ENCODE measurements at regions not wholly inside any gene's neighbourhood (a gene's known extent, or its start where the extent isn't known, plus 50 kb on each side); places are given as distances from the start of the nearest gene placed in this dataset.
"Not testable (repeated sequence)": the region's sequence is repeated elsewhere in the genome, so short reads cannot be mapped to it uniquely, and the experiment has no call there.

GRCh38 chr10:109218207-109218606 lies 705.1 kb downstream of the XPNPEP1 start:
- no peak overlapping the region for H3K4me3 ChIP-seq (ENCODE audit: low read depth, low read length)
- H3K4me1 ChIP-seq (ENCODE audit: control insufficient read depth, insufficient read depth, low read length, unreplicated experiment): no peaks in the 10 kb centered on the region
- no peaks in the 10 kb centered on the region for H3K36me3 ChIP-seq (ENCODE audit: insufficient read depth, low read length)
- H3K27me3 ChIP-seq (ENCODE audit: insufficient read depth, low read length): no peaks in the 10 kb centered on the region
- no peaks in the 10 kb centered on the region for H3K79me2 ChIP-seq (ENCODE audit: control insufficient read depth, insufficient read depth, low read length, unreplicated experiment)
- no peak overlapping the region for H3K27ac ChIP-seq (ENCODE audit: low read depth, low read length)
- no peak overlapping the region for H2AFZ ChIP-seq (ENCODE audit: low read length, unreplicated experiment)

DNA sequence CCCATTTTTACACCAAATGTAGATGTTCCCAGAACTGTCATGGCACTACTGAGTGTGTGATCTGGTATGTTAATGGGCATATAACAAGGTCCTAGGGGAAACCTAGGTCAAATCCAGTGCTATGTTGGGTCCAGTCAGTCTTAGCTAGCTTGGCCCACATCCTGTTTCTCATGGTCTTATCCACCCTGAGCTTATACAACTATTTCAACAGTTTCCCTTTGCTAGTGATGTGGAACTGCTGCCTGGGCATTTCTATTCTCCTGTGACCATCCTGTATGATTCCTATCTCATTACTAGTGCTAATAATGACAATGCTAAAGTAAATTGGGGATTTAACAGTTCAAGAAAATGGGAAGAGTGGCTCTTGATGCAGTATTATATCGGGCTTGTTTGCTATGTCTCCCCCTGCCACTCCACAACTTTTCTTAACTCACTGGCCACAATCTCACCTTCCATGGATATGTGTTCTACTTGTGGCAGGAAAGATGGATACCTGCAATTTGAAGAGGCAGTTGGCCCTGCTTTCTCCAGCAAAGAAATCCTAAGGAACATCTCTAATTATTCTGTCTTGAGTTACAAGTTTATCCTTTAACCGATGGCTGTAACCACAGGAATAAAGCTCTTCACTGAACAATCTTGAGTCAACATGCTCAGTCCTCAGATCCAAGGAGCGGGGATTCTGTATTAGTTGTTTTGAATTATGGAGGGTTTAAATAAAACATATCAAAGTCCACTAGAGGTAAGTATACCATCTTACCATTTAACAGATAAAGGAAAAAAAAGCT lies 707.8 kb downstream of the XPNPEP1 start:
- Histone ChIP-seq H2AFZ (ENCODE audit: low read length, unreplicated experiment) (no peak overlapping the region), H3K27me3 (ENCODE audit: insufficient read depth, low read length) (no peaks in the 10 kb centered on the region), H3K4me3 (ENCODE audit: low read depth, low read length) (no peak overlapping the region), H3K36me3 (ENCODE audit: insufficient read depth, low read length) (no peaks in the 10 kb centered on the region), H3K79me2 (ENCODE audit: control insufficient read depth, insufficient read depth, low read length, unreplicated experiment) (no peaks in the 10 kb centered on the region), H3K4me1 (ENCODE audit: control insufficient read depth, insufficient read depth, low read length, unreplicated experiment) (no peaks in the 10 kb centered on the region), H3K27ac (ENCODE audit: low read depth, low read length) (no peak overlapping the region)

- not testable (repeated sequence) for H3K4me1 ChIP-seq (ENCODE audit: control insufficient read depth, insufficient read depth, low read length, unreplicated experiment); H3K4me3 ChIP-seq (ENCODE audit: low read depth, low read length); H3K36me3 ChIP-seq (ENCODE audit: insufficient read depth, low read length); H2AFZ ChIP-seq (ENCODE audit: low read length, unreplicated experiment); H3K27me3 ChIP-seq (ENCODE audit: insufficient read depth, low read length); H3K27ac ChIP-seq (ENCODE audit: low read depth, low read length); H3K79me2 ChIP-seq (ENCODE audit: control insufficient read depth, insufficient read depth, low read length, unreplicated experiment)
Measured at GRCh38 chr10:109214891-109215290, 708.4 kb downstream of the XPNPEP1 start.

DNA sequence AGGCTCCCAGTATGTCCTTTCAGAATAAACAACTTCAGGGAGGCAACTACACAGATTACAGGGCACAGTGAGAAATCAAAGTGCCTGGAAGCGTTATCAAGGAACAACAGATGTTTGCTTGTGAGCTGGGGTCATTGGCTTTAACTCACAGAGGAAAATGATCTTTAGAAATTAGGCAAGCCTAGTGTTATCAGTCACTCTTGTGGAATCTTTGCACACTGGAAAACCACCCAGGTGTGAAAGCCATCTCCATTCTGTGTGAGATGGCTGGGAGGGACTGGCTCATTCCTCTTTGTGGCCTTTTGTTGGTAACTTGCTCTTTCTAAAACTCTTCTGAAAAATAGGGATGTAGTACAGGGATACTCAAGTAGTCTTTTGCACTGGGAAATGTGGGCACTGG lies 716.0 kb downstream of the XPNPEP1 start:
- Histone ChIP-seq H2AFZ (ENCODE audit: low read length, unreplicated experiment) (no peak overlapping the region), H3K4me3 (ENCODE audit: low read depth, low read length) (no peak overlapping the region)

DNA sequence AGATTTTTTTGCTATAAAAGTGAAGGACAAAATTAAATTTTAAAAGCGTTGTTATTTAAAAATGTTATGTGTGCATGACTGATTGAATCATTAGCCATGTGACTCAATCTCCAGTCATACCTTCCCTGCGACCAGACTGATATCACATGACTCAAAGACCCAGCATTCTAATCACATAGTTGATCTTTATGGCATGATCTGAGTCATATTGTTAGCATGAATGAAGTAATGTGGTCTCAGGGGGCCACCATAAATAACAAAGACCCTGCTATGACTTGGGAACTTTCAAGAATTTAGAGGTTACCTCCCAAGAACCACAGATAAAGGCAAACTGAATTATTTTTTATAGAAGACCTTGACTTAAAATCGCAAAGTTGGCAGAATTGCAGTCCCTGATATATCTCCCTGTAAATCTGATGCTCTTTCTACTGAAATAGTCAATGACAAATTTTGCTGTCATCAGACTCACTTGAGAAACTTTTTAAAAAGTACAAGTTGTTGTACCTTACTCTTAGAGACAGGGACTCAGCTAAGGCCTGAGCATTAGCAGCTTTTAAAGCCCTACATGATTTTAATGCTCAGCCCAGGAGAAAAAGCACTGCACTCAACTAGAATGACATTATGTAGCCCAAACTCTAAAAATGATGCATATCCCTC lies 717.3 kb downstream of the XPNPEP1 start:
- Histone ChIP-seq H3K4me1 (ENCODE audit: control insufficient read depth, insufficient read depth, low read length, unreplicated experiment) (peaks cover 9% of the 10 kb centered on the region), H3K27me3 (ENCODE audit: insufficient read depth, low read length) (no peaks in the 10 kb centered on the region), H3K27ac (ENCODE audit: low read depth, low read length) (peak overlapping the region; percentile 73), H3K79me2 (ENCODE audit: control insufficient read depth, insufficient read depth, low read length, unreplicated experiment) (no peaks in the 10 kb centered on the region), H2AFZ (ENCODE audit: low read length, unreplicated experiment) (no peak overlapping the region), H3K4me3 (ENCODE audit: low read depth, low read length) (no peak overlapping the region), H3K36me3 (ENCODE audit: insufficient read depth, low read length) (no peaks in the 10 kb centered on the region)

More for the DNA sequence above, 716.0 kb downstream of the XPNPEP1 start:
- H3K27me3 ChIP-seq (ENCODE audit: insufficient read depth, low read length): no peaks in the 10 kb centered on the region
- H3K36me3 ChIP-seq (ENCODE audit: insufficient read depth, low read length): no peaks in the 10 kb centered on the region
- H3K79me2 ChIP-seq (ENCODE audit: control insufficient read depth, insufficient read depth, low read length, unreplicated experiment): no peaks in the 10 kb centered on the region
- no peak overlapping the region for H3K27ac ChIP-seq (ENCODE audit: low read depth, low read length)
- peaks cover 9% of the 10 kb centered on the region for H3K4me1 ChIP-seq (ENCODE audit: control insufficient read depth, insufficient read depth, low read length, unreplicated experiment)

- H2AFZ ChIP-seq (ENCODE audit: low read length, unreplicated experiment): no peak overlapping the region
Measured at GRCh38 chr10:109203646-109204353, 719.5 kb downstream of the XPNPEP1 start.

GRCh38 chr10:109202111-109202510 lies 721.2 kb downstream of the XPNPEP1 start:
- Histone ChIP-seq H3K36me3 (ENCODE audit: insufficient read depth, low read length) (no peaks in the 10 kb centered on the region), H3K79me2 (ENCODE audit: control insufficient read depth, insufficient read depth, low read length, unreplicated experiment) (no peaks in the 10 kb centered on the region), H3K27me3 (ENCODE audit: insufficient read depth, low read length) (no peaks in the 10 kb centered on the region), H3K27ac (ENCODE audit: low read depth, low read length) (no peak overlapping the region), H2AFZ (ENCODE audit: low read length, unreplicated experiment) (no peak overlapping the region), H3K4me3 (ENCODE audit: low read depth, low read length) (no peak overlapping the region), H3K4me1 (ENCODE audit: control insufficient read depth, insufficient read depth, low read length, unreplicated experiment) (peaks cover 9% of the 10 kb centered on the region)

More at GRCh38 chr10:109203646-109204353, 719.5 kb downstream of the XPNPEP1 start:
- Histone ChIP-seq H3K36me3 (ENCODE audit: insufficient read depth, low read length) (no peaks in the 10 kb centered on the region), H3K4me1 (ENCODE audit: control insufficient read depth, insufficient read depth, low read length, unreplicated experiment) (peaks cover 9% of the 10 kb centered on the region), H3K4me3 (ENCODE audit: low read depth, low read length) (no peak overlapping the region), H3K27me3 (ENCODE audit: insufficient read depth, low read length) (no peaks in the 10 kb centered on the region), H3K27ac (ENCODE audit: low read depth, low read length) (no peak overlapping the region), H3K79me2 (ENCODE audit: control insufficient read depth, insufficient read depth, low read length, unreplicated experiment) (no peaks in the 10 kb centered on the region)

DNA sequence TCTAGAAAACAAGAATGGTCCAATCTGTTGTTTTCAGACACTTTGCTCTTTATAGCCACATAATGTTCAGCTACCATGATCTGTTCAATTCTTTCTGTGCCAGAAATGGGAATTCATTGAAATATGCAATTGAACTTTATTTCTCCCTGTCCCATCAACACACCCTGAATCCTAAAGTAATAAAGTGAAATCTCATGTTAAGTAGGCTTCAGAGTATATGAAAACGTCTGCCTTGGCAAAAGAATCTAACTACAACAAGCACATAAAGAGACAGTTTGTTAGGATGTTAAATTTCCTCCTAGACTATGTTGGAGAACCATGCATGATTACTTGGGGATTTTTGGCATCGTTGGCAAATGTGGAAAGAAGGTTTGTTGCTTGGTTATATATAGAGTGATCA lies 722.7 kb downstream of the XPNPEP1 start:
- Histone ChIP-seq H3K79me2 (ENCODE audit: control insufficient read depth, insufficient read depth, low read length, unreplicated experiment) (no peaks in the 10 kb centered on the region), H3K4me1 (ENCODE audit: control insufficient read depth, insufficient read depth, low read length, unreplicated experiment) (no peaks in the 10 kb centered on the region), H3K4me3 (ENCODE audit: low read depth, low read length) (no peak overlapping the region), H3K27ac (ENCODE audit: low read depth, low read length) (no peak overlapping the region), H2AFZ (ENCODE audit: low read length, unreplicated experiment) (no peak overlapping the region), H3K36me3 (ENCODE audit: insufficient read depth, low read length) (no peaks in the 10 kb centered on the region), H3K27me3 (ENCODE audit: insufficient read depth, low read length) (no peaks in the 10 kb centered on the region)

DNA sequence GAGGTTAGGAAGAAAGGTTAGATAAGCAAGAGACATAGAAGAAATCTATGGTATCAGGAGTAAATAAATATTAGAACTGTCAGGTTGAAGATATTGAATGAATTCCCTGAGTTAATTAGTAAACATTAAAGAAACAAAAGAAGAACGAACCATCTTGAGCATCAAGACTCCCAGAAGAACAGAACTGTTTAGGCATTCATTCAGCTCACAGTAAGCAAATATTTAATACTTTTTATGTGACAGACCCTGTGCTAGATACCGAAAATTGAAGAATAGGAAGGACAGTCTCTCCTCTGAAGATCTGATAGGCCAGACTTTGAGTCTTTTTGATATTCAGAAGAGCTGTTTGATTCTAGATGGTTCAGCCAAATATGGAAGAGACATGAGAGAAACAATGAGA lies 731.5 kb downstream of the XPNPEP1 start:
- Histone ChIP-seq H3K4me1 (ENCODE audit: control insufficient read depth, insufficient read depth, low read length, unreplicated experiment) (no peaks in the 10 kb centered on the region), H3K27ac (ENCODE audit: low read depth, low read length) (no peak overlapping the region), H3K36me3 (ENCODE audit: insufficient read depth, low read length) (no peaks in the 10 kb centered on the region), H3K4me3 (ENCODE audit: low read depth, low read length) (no peak overlapping the region), H3K27me3 (ENCODE audit: insufficient read depth, low read length) (no peaks in the 10 kb centered on the region), H3K79me2 (ENCODE audit: control insufficient read depth, insufficient read depth, low read length, unreplicated experiment) (no peaks in the 10 kb centered on the region), H2AFZ (ENCODE audit: low read length, unreplicated experiment) (no peak overlapping the region)

DNA sequence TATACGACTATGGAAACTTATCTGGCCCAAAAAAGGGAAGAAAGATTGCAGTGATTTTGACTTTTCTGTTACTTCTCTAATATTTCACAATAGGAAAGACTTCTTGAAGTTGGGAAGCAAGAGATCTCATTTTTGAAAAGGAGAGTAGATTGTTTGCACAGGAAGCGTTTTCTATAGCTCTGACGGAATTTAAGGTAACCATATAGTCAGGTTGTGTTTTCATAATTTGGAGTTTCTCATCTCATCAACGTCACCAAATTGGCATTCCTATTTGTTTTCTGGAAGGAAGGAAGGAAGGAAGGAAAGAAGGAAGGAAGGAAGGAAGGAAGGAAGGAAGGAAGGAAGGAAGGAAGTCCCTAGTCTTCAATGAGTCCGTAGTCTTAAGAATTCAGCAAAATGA lies 732.0 kb downstream of the XPNPEP1 start:
- no peak overlapping the region for H3K27ac ChIP-seq (ENCODE audit: low read depth, low read length)
- H2AFZ ChIP-seq (ENCODE audit: low read length, unreplicated experiment): no peak overlapping the region
- H3K27me3 ChIP-seq (ENCODE audit: insufficient read depth, low read length): no peaks in the 10 kb centered on the region
- no peaks in the 10 kb centered on the region for H3K4me1 ChIP-seq (ENCODE audit: control insufficient read depth, insufficient read depth, low read length, unreplicated experiment)
- no peaks in the 10 kb centered on the region for H3K79me2 ChIP-seq (ENCODE audit: control insufficient read depth, insufficient read depth, low read length, unreplicated experiment)
- no peak overlapping the region for H3K4me3 ChIP-seq (ENCODE audit: low read depth, low read length)
- no peaks in the 10 kb centered on the region for H3K36me3 ChIP-seq (ENCODE audit: insufficient read depth, low read length)
